GM19452 (cell line): ENCODE measurements at regions not wholly inside any gene's neighbourhood (a gene's known extent, or its start where the extent isn't known, plus 50 kb on each side); places are given as distances from the start of the nearest gene placed in this dataset.
"Not testable (repeated sequence)": the region's sequence is repeated elsewhere in the genome, so short reads cannot be mapped to it uniquely, and the experiment has no call there.

ENCODE experiments used
- ATAC-seq: cut with Tn5 transposase; IDR thresholded peaks from one replicate; pipeline ENCODE4 v1.9.1; 2021; ENCODE audit not compliant: unreplicated experiment

DNA sequence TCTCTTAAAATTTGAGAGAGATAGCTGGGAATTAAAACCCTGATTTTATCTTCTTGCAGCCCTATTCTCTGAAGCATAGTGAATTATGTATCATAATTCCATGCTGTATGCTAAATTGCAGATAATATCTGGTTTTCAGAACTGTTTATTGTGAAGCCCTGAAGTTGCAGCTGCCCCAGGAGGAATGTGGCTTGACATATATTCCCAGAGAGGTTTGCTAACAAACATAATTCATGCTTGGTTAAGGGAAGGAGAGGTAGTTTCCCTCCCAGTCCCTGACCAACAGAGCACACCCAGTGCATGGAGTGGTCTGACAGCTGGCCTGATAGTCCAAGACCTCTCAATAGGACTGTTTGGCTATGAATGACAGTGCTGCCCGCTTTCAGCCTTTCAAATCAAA, 500.6 kb upstream of the MIR17HG start:
- ATAC-seq, result no peak

DNA sequence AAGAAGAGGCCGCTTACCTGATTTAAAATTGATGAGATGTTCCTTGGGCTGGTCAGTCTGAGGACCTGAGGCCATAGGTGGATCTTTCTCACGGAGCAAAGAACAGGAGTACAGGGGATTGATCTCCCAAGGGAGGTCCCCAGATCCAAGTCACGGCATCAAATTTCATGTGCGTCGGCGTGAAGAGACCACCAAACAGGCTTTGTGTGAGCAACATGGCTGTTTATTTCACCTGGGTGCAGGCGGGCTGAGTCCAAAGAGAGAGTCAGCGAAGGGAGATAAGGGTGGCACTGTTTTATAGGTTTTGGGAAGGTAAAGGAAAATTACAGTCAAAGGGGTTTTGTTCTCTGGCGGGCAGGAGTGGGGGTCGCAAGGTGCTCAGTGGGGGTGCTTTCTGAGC, 493.8 kb upstream of the MIR17HG start:
- ATAC-seq, result not testable (repeated sequence)

DNA sequence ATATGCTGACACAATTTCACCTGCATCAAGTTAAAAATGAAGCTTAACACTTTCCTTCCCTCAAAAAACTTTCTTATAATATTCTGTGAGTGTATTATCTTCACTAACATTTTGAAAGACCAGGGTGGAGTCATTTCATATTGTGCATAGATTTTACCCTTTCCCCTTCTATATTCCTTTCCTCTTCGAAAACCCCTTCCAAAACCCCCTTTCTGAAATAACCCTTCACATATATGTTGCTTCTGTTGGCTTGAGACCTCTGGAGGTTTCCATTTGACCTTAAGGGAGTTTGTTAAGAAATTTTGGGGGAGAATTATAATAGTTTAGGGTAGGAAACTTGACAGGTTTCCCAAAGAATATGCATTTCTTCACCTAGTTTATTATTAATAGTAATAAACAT, 489.6 kb upstream of the MIR17HG start:
- no peak for ATAC-seq

DNA sequence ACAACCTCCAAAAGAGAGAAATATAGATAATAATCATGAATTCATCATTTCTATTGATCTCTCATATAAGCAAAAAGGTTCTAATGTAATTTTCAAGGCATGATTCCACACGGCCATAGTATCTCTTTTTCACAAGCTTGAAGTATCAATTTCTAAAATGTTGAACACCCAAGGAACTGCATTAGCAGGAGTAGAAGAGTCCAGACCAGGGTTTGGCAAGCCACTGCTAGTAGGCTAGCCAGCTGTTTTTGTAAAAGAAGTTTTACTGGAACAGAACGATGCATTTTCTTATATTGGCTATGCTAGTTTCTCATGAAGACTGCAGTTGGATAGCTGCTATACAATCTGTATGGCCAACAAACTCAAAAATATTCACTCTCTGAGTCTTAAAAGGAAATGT, 481.5 kb upstream of the MIR17HG start:
- ATAC-seq, result no peak

DNA sequence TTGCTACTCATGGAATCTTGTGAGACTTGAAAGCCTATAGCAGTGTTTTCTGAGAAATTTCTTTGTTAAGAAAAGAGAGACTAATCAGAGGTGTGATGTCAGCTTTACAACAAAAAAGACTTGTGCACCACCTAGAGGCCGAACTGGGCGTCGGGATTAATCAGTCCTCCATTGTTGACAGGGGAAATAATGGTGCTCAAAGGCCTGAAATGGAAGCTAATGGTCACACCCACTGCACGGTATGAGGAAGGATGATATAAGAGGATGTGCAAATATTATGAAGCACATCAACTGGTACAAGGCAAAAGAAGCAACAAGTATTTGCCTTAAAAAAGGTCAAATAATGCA, 480.2 kb upstream of the MIR17HG start:
- ATAC-seq, result peak; percentile 93

DNA sequence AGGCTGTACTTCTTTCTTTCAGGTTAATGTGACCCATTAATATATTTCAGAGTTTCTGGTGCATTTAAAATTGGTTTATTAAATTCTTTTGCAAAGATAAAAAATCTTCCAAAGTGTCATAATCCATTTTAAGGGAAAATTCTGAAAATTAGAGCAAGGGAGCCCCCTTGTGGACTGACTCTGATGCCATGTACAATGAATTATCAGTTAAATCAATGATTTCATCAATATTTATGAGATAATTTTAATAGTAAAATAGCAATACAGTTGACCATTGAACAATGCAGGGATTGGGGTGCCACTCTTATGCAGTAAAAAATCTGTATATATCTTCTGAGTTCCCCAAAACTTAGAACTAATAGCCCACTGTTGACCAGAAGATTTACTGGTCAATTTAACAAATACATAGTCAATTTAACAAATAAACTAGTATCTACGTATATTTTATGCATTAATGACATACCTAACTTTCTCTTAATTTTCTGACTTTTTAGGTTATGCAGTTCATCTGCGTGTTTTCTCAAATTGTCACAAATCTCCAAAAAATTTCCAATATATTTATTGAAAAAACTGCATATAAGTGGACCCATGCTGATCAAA, 479.1 kb upstream of the MIR17HG start:
- no peak for ATAC-seq

DNA sequence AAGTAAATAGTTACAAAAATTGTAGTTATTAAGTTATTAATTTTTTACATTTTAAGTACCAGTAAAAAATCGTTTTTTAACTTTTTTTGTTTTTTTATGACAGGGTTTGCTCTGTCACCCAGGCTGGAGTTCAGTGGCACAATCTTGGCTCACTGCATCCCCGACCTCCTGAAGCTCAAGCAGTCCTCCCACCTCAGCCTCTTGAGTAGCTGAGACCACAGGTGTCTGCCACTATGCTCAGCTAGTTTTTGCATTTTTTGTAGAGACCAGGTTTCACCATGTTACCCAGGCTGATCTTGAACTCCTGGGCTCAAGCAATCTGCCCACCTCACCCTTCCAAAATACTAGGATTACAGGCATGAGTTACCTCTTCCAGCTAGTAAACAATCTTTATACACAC, 477.9 kb upstream of the MIR17HG start:
- ATAC-seq, result no peak

DNA sequence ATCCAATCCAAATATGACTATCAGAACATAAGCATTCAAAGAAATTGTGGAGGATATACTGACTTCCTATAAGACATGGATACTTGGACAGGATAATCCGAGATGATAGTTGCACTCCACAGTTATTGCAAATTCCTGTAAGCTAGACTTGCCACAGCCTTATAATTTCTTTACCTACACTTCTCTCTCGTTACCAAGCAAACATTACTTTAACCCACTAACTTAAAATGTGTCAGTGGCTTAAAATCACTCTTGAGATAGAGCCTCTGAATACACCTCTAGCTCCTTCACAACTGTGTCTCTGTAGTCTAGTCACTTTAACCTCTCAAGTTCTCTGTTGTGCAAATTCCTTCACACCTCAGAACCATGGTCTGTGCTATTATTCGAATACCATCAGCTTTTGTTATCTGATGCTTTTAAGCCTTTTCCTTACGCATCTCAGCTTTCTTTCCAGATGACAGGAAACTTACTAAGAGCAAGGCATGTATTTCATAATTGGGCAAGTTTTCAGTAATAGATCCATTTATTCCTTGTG, 474.9 kb upstream of the MIR17HG start:
- no peak for ATAC-seq

DNA sequence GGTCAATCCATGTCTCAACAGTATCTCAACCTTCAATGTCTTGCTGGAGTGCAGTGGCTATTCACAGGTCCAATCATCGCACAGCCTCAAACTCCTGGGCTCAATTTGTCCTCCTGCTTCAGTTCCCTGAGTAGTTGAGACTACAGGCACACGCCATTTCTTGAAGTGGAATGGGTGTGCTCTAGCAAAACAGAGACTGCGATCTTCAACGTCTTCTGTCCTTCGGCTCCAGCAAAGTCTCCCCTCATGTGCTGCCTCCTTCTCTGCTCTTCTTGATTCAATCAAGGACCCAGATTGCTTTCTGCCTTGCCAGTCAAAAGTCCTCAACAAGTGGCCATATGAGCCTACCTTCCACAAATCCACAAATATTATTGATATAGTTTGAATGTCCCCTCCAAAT, 466.7 kb upstream of the MIR17HG start:
- no peak for ATAC-seq

DNA sequence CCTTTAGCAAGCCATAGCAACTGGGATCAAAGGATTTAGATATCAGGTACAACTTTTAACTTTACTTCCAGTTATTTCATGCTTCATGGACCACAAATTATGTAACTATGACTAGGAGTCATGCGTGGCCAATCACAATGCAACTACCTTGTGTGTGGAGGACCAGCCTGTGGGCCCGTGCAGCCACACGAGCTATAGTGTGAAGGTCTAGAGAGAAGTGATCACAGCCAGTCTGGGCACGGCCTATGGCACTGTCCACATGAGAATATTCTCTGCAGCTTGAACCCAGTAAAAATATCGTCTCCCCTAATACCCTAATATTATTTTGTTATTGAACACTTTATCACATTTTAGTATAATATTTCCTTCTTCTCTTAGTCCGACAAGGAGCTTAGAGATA, 464.9 kb upstream of the MIR17HG start:
- no peak for ATAC-seq

DNA sequence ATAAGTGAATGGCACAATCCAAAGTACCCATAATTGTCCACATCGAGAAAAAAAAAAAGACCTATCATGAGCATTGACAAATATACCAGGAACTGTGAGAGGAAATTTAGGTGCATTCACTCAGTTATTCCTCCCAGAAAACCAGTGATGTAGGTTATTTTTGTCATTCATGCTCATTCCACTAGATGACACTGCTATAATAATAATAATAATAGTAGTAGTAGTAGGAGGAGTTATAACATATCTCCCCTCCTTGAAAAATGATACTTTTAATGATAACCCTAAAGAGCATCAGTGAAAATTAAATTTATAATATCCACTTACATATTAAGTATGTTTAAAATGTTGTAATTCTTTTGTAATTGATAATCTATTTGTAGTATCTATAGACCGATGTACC, 463.9 kb upstream of the MIR17HG start:
- no peak for ATAC-seq

DNA sequence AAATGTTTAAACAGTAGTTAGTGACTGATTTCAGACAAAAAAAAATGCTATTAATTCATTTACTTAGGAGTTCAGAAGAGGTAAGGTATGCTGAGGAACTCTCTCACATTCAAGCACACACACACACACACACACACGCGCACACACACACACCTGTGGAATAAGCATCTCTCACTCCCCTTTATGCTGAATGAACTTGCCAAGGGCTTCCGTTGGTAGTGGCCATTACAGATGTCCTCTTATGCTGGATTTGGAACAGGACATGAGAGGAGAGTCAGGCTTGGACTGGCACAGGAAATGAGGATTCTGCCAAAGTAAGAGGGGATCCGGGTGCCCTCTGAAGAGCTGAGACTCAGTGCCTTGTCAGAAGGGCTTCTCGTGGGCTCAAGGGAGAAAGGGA, 463.4 kb upstream of the MIR17HG start:
- no peak for ATAC-seq

DNA sequence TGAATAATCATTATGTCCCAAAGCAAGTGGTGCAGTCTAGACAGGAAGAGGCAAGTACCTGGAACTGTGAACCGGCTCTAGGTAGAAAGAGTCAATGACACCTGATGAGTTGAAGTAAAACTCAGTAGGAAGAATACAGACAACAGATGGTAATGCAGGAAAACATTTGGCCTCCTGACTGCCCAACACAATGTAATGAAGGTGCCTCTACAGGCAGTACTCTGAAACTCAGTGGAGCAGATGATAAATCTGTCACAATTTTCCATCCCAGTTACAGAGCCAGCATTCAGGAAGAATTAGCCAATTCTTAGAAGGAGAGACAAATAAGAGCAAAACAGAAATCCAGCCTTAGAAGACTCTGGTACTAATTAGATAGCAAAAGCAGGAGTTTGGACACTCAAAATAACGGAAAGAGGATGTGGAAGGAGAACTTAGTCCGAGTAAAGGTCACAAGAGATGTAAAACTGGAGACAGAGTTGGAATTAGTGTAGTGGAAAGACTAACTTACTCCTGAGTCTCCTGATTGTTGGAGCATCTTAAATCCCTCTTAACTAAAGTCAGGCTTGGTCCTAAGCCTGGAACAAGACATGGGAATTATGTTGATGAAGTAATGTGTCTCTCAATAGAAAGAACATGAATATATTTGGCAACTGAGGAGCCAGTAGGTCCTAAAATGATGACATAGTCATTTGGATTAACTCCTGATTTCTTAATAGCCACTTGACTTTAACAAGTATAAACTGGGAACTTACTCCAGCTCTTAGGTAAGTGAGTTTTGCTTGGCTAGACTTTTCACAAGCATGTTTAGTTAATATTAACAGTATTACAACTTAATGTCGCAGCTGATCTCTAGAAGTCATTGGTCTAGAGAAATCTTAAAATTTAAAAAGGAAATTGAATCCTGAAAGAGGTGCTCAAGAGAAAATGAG, 457.3 kb upstream of the MIR17HG start:
- ATAC-seq, result no peak

DNA sequence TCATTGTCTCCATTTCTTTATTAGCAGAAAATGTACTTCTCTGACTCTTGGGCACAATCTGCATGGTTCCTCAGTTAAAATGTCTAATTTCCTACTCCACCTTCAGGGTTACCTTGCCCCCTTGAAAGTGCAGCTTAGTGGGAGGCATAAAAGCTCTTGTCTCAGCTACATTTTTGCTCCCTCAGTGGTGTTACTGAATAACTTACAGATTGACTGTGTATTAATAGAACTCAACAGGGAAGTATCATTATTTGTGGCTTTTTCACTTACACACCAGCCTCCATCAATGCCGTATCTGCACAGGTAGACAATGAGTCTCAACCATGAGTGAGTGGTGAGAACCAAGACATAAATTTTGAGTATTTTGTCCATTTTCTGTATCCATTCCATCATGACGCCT, 456.2 kb upstream of the MIR17HG start:
- no peak for ATAC-seq

DNA sequence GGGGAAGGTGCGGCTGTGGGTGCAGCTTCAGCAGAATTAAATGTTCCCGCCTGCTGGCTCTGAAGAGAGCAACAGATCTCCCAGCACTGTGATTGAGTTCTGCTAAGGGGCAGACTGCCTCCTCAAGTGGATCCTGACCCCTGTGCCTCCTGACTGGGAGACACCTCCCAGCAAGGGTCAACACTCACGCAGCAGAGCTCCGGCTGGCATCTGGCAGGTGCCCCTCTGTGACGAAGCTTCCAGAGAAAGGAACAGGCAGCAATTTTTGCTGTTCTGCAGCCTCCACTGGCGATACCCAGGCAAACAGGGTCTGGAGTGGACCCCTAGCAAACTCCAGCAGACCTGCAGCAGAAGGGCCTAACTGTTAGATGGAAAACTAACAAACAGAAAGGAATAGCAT, 454.3 kb upstream of the MIR17HG start:
- not testable (repeated sequence) for ATAC-seq

DNA sequence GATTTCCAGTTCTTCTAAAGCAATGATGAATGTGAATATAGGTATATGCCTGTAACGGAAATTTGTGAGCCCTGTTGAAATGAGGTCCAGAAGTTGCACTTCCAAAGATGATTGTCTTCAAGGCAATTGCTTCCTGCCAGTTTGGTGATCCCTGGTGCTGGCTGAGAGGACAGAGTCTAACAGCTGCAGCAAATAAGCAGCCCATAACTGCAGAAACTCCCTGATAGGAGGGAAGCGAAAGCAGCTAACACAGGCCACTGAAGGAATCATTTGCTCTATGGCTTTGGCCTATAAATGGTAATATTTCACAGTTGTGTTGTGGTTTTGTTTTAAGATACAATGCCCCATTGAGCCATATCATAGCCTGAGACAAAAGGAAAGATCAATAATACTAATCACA, 451.5 kb upstream of the MIR17HG start:
- ATAC-seq, result no peak

DNA sequence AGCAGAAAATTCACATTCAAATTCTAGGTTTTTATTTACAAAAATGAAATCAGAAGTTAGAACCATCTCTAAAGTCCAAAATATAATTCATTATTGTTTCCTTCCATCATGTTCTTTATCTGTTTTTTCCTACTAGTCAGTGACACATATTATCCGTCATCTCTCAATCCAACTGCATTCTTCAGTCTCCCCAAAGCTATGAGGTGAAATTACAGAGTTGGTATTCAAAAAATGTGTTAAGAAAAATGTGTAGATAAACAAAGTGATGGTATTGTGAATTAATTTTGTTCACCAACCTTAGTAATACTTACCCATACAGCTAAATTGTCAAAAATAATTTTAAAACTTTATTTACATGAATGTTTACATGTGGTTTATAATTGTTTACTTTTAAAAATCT, 448.7 kb upstream of the MIR17HG start:
- no peak for ATAC-seq

DNA sequence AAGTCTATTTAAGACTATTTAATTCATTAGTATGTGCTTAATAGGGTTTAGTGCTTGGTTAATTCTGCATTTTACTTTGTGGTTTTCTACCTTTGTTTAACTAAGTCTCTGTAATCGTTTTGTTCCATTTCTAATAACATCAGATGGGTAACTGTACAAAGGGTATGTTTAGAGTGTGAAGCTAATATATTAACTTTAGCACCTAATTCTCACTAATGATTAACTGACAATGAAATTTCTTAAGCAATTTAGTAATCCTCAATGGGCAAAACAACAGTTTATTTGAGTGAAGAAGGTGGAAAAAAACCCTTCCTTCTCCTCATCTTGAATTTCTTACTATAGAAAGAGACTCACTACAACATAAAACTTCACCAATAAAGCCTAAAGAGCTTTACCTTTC, 448.1 kb upstream of the MIR17HG start:
- ATAC-seq, result no peak

DNA sequence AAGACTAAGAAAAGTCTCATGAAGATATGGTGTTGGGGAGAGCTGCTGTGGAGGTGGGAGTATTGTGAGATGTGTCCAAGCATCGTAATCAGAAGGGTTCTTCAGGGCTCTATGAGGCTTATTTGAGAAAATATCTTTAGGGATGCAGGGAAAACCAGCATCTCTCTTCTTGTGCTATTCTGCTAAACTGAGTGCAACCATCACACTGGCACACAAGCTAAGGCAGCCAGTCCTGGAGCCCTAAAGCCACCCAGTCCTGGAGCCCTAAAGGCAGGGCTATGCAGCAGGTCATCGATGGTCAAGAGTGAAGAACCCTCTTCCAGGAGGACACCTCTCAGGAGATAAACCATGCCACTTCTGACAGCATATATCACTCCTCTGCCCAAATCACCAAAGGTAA, 445.2 kb upstream of the MIR17HG start:
- ATAC-seq, result no peak

DNA sequence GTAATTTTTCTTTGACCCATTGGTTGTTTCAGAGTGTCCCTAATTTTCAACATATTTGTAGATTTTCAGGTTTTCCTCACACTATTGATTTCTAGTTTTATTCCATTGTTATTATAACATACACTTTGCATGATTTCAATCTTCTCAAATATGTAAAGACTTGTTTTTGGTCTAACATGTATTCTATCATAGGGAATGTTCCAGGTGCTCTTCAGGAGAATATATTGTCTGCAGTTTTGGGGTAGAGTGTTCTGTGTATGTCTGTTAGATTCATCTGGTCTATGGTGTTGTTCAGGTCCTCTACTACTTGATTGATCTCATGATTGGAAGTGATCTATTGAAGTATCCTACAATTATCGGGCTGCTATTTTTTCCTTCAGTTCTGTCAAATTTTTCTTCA, 440.9 kb upstream of the MIR17HG start:
- no peak for ATAC-seq

DNA sequence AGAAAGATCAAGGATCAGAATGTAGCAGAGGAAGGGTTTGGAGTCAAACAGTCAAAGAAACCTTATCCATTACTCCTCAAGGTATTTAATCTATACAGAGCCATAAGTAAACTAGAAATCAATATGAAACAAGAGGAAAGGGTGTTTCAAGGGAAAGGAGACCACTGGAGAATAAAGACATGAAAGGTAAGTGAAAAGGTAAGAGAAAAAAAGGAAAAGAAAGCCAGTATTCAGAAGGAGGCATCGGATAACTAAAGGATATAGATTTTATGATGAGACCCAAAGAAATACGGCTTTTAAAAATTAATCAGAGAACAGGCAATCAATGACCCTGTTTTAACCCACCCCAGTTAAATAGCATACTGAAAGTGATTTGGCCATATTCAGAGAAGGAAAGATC, 438.7 kb upstream of the MIR17HG start:
- ATAC-seq, result no peak

DNA sequence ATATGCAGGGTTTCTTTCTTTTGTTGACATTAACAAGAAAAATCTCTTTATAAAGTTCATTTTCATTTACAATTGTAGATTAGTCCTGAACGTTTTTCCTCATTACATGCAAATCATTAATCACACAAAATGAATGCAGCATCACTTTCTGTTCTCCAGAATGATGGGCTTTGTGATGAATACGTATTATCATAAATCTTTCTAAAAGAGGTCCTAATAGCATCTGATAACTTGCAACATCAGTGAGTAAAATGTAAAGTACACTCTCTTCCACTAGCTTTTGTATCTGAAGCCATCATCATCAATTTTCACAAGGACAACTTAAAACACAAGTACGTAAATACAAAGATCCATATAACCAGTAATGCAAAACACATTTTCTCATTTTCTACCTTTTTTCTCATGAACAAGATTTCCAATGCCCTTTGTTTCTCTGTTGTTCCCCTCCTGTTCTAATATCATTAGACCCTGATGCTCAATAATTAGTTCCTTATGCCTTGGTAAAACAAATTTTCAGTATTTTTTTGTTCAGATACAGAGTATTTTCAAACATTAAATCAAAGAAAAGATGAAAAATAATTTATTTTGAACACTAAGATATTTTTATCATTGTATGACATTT, 437.4 kb upstream of the MIR17HG start:
- no peak for ATAC-seq
